HG03196 (cell line): ENCODE measurements at regions not wholly inside any gene's neighbourhood (a gene's known extent, or its start where the extent isn't known, plus 50 kb on each side); places are given as distances from the start of the nearest gene placed in this dataset.
"Not testable (repeated sequence)": the region's sequence is repeated elsewhere in the genome, so short reads cannot be mapped to it uniquely, and the experiment has no call there.

Experiments used
- ATAC-seq: cut with Tn5 transposase; IDR thresholded peaks from one replicate; pipeline ENCODE4 v1.9.1; 2021; ENCODE audit not compliant: unreplicated experiment

- ATAC-seq, result no peak
Observed at GRCh38 chr7:42687211-42688055, 224.4 kb downstream of the C7orf25 start.

GRCh38 chr7:42686594-42687156 lies 225.2 kb downstream of the C7orf25 start:
- no peak for ATAC-seq

- ATAC-seq, result no peak
Observed at GRCh38 chr7:42685911-42686310, 226.0 kb downstream of the C7orf25 start.

- no peak for ATAC-seq
Observed at GRCh38 chr7:42677751-42678699, 233.8 kb downstream of the C7orf25 start.

GRCh38 chr7:42674541-42674940 lies 237.3 kb downstream of the C7orf25 start:
- no peak for ATAC-seq

- ATAC-seq, result no peak
Observed at GRCh38 chr7:42673951-42674350, 237.9 kb downstream of the C7orf25 start.

GRCh38 chr7:42672339-42672999 lies 239.4 kb downstream of the C7orf25 start:
- no peak for ATAC-seq

- ATAC-seq, result no peak
Observed at GRCh38 chr7:42671627-42672026, 240.2 kb downstream of the C7orf25 start.

- ATAC-seq, result no peak
Observed at GRCh38 chr7:42666994-42667393, 244.9 kb downstream of the C7orf25 start.

- ATAC-seq, result no peak
Observed at GRCh38 chr7:42662862-42663261, 249.0 kb downstream of the C7orf25 start.

- ATAC-seq, result no peak
Observed at GRCh38 chr7:42661312-42661711, 250.6 kb downstream of the C7orf25 start.

GRCh38 chr7:42650701-42651100 lies 261.2 kb downstream of the C7orf25 start:
- ATAC-seq, result no peak

GRCh38 chr7:42650171-42650570 lies 261.7 kb downstream of the C7orf25 start:
- no peak for ATAC-seq

- ATAC-seq, result no peak
Observed at GRCh38 chr7:42645906-42646305, 266.0 kb downstream of the C7orf25 start.

GRCh38 chr7:42642699-42643098 lies 269.2 kb downstream of the C7orf25 start:
- ATAC-seq, result no peak

- ATAC-seq, result no peak
Observed at GRCh38 chr7:42639930-42640329, 271.9 kb downstream of the C7orf25 start.

GRCh38 chr7:42636380-42636779 lies 275.5 kb downstream of the C7orf25 start:
- not testable (repeated sequence) for ATAC-seq

GRCh38 chr7:42628054-42628453 lies 283.8 kb downstream of the C7orf25 start:
- ATAC-seq, result no peak

- no peak for ATAC-seq
Observed at GRCh38 chr7:42627626-42628025, 284.2 kb downstream of the C7orf25 start.

GRCh38 chr7:42627101-42627500 lies 284.8 kb downstream of the C7orf25 start:
- no peak for ATAC-seq

GRCh38 chr7:42625421-42625820 lies 286.4 kb downstream of the C7orf25 start:
- ATAC-seq, result no peak
